ENCODE measurements at regions not wholly inside any gene's neighbourhood (a gene's known extent, or its start where the extent isn't known, plus 50 kb on each side); places are given as distances from the start of the nearest gene placed in this dataset.

GRCh38 chr10:3537518-3537917 is 247.5 kb downstream of the KLF6 start:
- TF ChIP-seq POLR2AphosphoS5 (IDR thresholded peaks at IDR 0.05; ENCODE audit: borderline replicate concordance, low read depth, low read length) (no peak), EZH2 (IDR thresholded peaks at IDR 0.05) (no peak)
